Trophoblast cell (in vitro differentiated cells and primary cell): ENCODE measurements at regions not wholly inside any gene's neighbourhood (a gene's known extent, or its start where the extent isn't known, plus 50 kb on each side); places are given as distances from the start of the nearest gene placed in this dataset.

Experiments
- DNase-seq, 2 donors: peaks; one replicate each; pipeline ENCODE4 v3.0.0-alpha.2; 2016
- H2AFZ ChIP-seq: 2 replicates; pipeline ENCODE4 v1.6.1; 2013; ENCODE audit warnings: low read length, moderate library complexity, mild to moderate bottlenecking; ENCODE audit not compliant: insufficient read depth, poor library complexity
- H2AK5ac ChIP-seq: 2 replicates; pipeline ENCODE4 v1.6.1; 2013; ENCODE audit warnings: mild to moderate bottlenecking, low read length
- H2BK120ac ChIP-seq: 2 replicates; pipeline ENCODE4 v1.6.1; 2013; ENCODE audit warnings: low read length, mild to moderate bottlenecking, moderate library complexity; ENCODE audit not compliant: insufficient read depth, poor library complexity
- H2BK12ac ChIP-seq: 2 replicates; pipeline ENCODE4 v1.6.1; 2013; ENCODE audit warnings: mild to moderate bottlenecking, low read length, moderate library complexity
- H2BK5ac ChIP-seq: 2 replicates; pipeline ENCODE4 v1.6.1; 2013; ENCODE audit warnings: low read length, low read depth, moderate library complexity, mild to moderate bottlenecking; ENCODE audit not compliant: poor library complexity
- H3K14ac ChIP-seq: 2 replicates; pipeline ENCODE4 v1.6.1; 2013; ENCODE audit warnings: mild to moderate bottlenecking, low read length
- H3K18ac ChIP-seq: 2 replicates; pipeline ENCODE4 v1.6.1; 2013; ENCODE audit warnings: mild to moderate bottlenecking, low read length
- H3K23ac ChIP-seq: 2 replicates; pipeline ENCODE4 v1.6.1; 2013; ENCODE audit warnings: low read length
- H3K27ac ChIP-seq: 2 replicates; pipeline ENCODE4 v1.5.1; 2013; ENCODE audit warnings: low read depth, mild to moderate bottlenecking, inconsistent platforms, low read length, moderate library complexity
- H3K27me3 ChIP-seq: 2 replicates; pipeline ENCODE4 v1.6.1; 2013; ENCODE audit warnings: inconsistent platforms, mild to moderate bottlenecking, low read length, moderate library complexity; ENCODE audit not compliant: insufficient read depth
- H3K36me3 ChIP-seq, 2 experiments: 1 replicate in 1 of 2; 2 replicates in 1 of 2; pipeline ENCODE4 v1.6.1; 2013; ENCODE audit warnings: low read length in 2 of 2, mild to moderate bottlenecking in 2 of 2, moderate library complexity in 1 of 2; ENCODE audit not compliant: insufficient read depth in 2 of 2, control insufficient read depth in 1 of 2
- H3K4ac ChIP-seq: 2 replicates; pipeline ENCODE4 v1.6.1; 2013; ENCODE audit warnings: low read depth, mild to moderate bottlenecking, low read length, moderate library complexity
- H3K4me1 ChIP-seq, 2 experiments: 1 replicate in 1 of 2; 2 replicates in 1 of 2; pipeline ENCODE4 v1.6.1; 2013; ENCODE audit warnings: low read length in 2 of 2, mild to moderate bottlenecking in 2 of 2, moderate library complexity in 1 of 2; ENCODE audit not compliant: insufficient read depth in 2 of 2, control insufficient read depth in 1 of 2
- H3K4me2 ChIP-seq: 2 replicates; pipeline ENCODE4 v1.6.1; 2013; ENCODE audit warnings: inconsistent platforms, mild to moderate bottlenecking, low read length, moderate library complexity
- H3K4me3 ChIP-seq: 2 replicates; pipeline ENCODE4 v1.5.1; 2013; ENCODE audit warnings: mild to moderate bottlenecking, low read depth, low read length, inconsistent platforms
- H3K79me1 ChIP-seq: one replicate; pipeline ENCODE4 v1.6.1; 2013; ENCODE audit warnings: low read length
- H3K79me2 ChIP-seq: 2 replicates; pipeline ENCODE4 v1.6.1; 2013; ENCODE audit warnings: low read length, mild to moderate bottlenecking; ENCODE audit not compliant: control insufficient read depth, insufficient read depth, poor library complexity
- H3K9ac ChIP-seq: 2 replicates; pipeline ENCODE4 v1.6.1; 2013; ENCODE audit warnings: mild to moderate bottlenecking, low read length
- H3K9me3 ChIP-seq: 2 replicates; pipeline ENCODE4 v1.6.1; 2013; ENCODE audit warnings: low read depth, mild to moderate bottlenecking, control low read depth, inconsistent platforms, low read length; ENCODE audit not compliant: insufficient read depth
- H4K12ac ChIP-seq: 2 replicates; pipeline ENCODE4 v1.6.1; 2013; ENCODE audit warnings: low read depth, mild to moderate bottlenecking, low read length, moderate library complexity
- H4K8ac ChIP-seq: 2 replicates; pipeline ENCODE4 v1.6.1; 2013; ENCODE audit warnings: low read depth, mild to moderate bottlenecking, low read length, moderate library complexity
- H4K91ac ChIP-seq: one replicate; pipeline ENCODE4 v1.6.1; 2013; ENCODE audit warnings: low read depth, mild to moderate bottlenecking, low read length, moderate library complexity
- WGBS: extraction: QIAGEN DNeasy Blood & Tissue Kit; methylation state at CpG from one replicate; pipeline ENCODE4 v1.1.7; 2013; ENCODE audit warnings: missing lambda C conversion rate; ENCODE audit not compliant: insufficient read length, insufficient coverage; ENCODE audit errors: extremely low coverage; 5-methylcytosine and 5-hydroxymethylcytosine counted together

GRCh38 chr1:116308276-116308675, 64.8 kb upstream of the ATP1A1 start:
- no peak overlapping the region for H4K8ac ChIP-seq
- H3K4me2 ChIP-seq: no peak overlapping the region
- H3K4ac ChIP-seq: no peak overlapping the region
- no peak overlapping the region for H4K91ac ChIP-seq
- H3K9me3 ChIP-seq: no peaks in the 10 kb centered on the region
- no peak overlapping the region for H3K27ac ChIP-seq
- no peak overlapping the region for H2AK5ac ChIP-seq
- DNase-seq: no peak
- no peak overlapping the region for H2BK120ac ChIP-seq
- H3K4me1 ChIP-seq: peaks cover 11 to 13% of the 10 kb centered on the region in 2 experiments
- no peak overlapping the region for H3K4me3 ChIP-seq
- H2BK12ac ChIP-seq: no peak overlapping the region
- H3K79me1 ChIP-seq: no peaks in the 10 kb centered on the region
- H3K79me2 ChIP-seq: no peaks in the 10 kb centered on the region
- H3K18ac ChIP-seq: no peak overlapping the region
- H3K9ac ChIP-seq: no peak overlapping the region
- H2AFZ ChIP-seq: no peak overlapping the region
- H2BK5ac ChIP-seq: no peak overlapping the region
- no peaks in the 10 kb centered on the region for H3K36me3 ChIP-seq
- H4K12ac ChIP-seq: no peak overlapping the region
- H3K23ac ChIP-seq: no peak overlapping the region
- no peaks in the 10 kb centered on the region for H3K27me3 ChIP-seq
- H3K14ac ChIP-seq: no peak overlapping the region

- WGBS: no CpG with 5 or more reads among the region's 7 CpGs
- H4K12ac ChIP-seq: no peak overlapping the region
- H2AFZ ChIP-seq: no peak overlapping the region
Measured at GRCh38 chr1:116309090-116309870, 63.8 kb upstream of the ATP1A1 start.

DNA sequence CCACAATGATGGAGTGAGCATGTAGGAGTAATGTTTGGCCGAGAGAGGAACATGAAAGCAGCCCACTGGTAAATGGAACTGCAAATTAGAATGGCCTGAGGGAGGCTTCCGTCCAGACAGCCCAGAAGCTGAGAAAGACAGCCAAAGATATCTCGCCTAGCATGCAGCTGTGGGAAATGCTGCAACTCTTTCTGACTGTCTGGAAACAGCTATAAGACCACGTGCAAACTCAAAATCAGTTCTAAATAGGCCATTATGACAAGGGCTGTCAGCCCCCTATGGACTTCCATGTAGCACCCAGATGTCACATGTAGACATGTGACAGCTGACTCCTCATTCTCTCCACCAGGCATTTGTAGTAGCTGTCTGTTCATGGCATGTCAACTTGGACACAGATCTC, 62.9 kb upstream of the ATP1A1 start:
- H3K27ac ChIP-seq: no peak overlapping the region
- no CpG with 5 or more reads among the region's 4 CpGs for WGBS
- H3K4me3 ChIP-seq: no peak overlapping the region
- H2BK12ac ChIP-seq: no peak overlapping the region
- H2BK5ac ChIP-seq: no peak overlapping the region
- no peaks in the 10 kb centered on the region for H3K79me2 ChIP-seq
- DNase-seq: no peak
- H2AK5ac ChIP-seq: no peak overlapping the region
- H4K91ac ChIP-seq: no peak overlapping the region
- H3K36me3 ChIP-seq: no peaks in the 10 kb centered on the region
- no peak overlapping the region for H3K4ac ChIP-seq
- no peak overlapping the region for H4K8ac ChIP-seq
- no peak overlapping the region for H3K23ac ChIP-seq
- no peaks in the 10 kb centered on the region for H3K27me3 ChIP-seq
- H2AFZ ChIP-seq: no peak overlapping the region
- no peaks in the 10 kb centered on the region for H3K79me1 ChIP-seq
- H4K12ac ChIP-seq: no peak overlapping the region
- H3K4me2 ChIP-seq: no peak overlapping the region
- no peak overlapping the region for H2BK120ac ChIP-seq
- peaks cover 11 to 13% of the 10 kb centered on the region in 2 experiments for H3K4me1 ChIP-seq
- no peaks in the 10 kb centered on the region for H3K9me3 ChIP-seq
- no peak overlapping the region for H3K18ac ChIP-seq
- no peak overlapping the region for H3K14ac ChIP-seq
- no peak overlapping the region for H3K9ac ChIP-seq

More at GRCh38 chr1:116309090-116309870, 63.8 kb upstream of the ATP1A1 start:
- H2AK5ac ChIP-seq: no peak overlapping the region
- no peak overlapping the region for H3K4ac ChIP-seq
- no peaks in the 10 kb centered on the region for H3K27me3 ChIP-seq
- H2BK120ac ChIP-seq: no peak overlapping the region
- H3K79me2 ChIP-seq: no peaks in the 10 kb centered on the region
- no peak overlapping the region for H3K4me2 ChIP-seq
- H3K4me3 ChIP-seq: no peak overlapping the region
- no peak overlapping the region for H3K18ac ChIP-seq
- H4K91ac ChIP-seq: no peak overlapping the region
- no peak overlapping the region for H2BK12ac ChIP-seq
- H4K8ac ChIP-seq: no peak overlapping the region
- no peaks in the 10 kb centered on the region for H3K36me3 ChIP-seq
- no peak overlapping the region for H3K23ac ChIP-seq
- no peak for DNase-seq
- no peak overlapping the region for H3K14ac ChIP-seq
- no peak overlapping the region for H3K27ac ChIP-seq
- H3K9me3 ChIP-seq: no peaks in the 10 kb centered on the region
- no peak overlapping the region for H2BK5ac ChIP-seq
- no peak overlapping the region for H3K9ac ChIP-seq
- no peaks in the 10 kb centered on the region for H3K79me1 ChIP-seq
- peaks cover 11 to 13% of the 10 kb centered on the region in 2 experiments for H3K4me1 ChIP-seq

- Histone ChIP-seq H3K36me3 (no peaks in the 10 kb centered on the region), H4K8ac (no peak overlapping the region), H2AK5ac (no peak overlapping the region), H2AFZ (no peak overlapping the region), H3K4ac (no peak overlapping the region), H4K12ac (no peak overlapping the region), H3K23ac (no peak overlapping the region), H3K14ac (no peak overlapping the region), H3K4me2 (no peak overlapping the region), H3K79me2 (no peaks in the 10 kb centered on the region), H2BK12ac (no peak overlapping the region), H3K27me3 (no peaks in the 10 kb centered on the region), H3K9ac (no peak overlapping the region), H2BK5ac (no peak overlapping the region), H3K79me1 (no peaks in the 10 kb centered on the region), H3K18ac (no peak overlapping the region), H3K4me3 (no peak overlapping the region), H2BK120ac (no peak overlapping the region), H4K91ac (no peak overlapping the region), H3K27ac (no peak overlapping the region), H3K9me3 (no peaks in the 10 kb centered on the region), H3K4me1 (peaks cover 11 to 13% of the 10 kb centered on the region in 2 experiments)
- WGBS: no CpG with 5 or more reads among the region's 9 CpGs
- no peak for DNase-seq
Measured at GRCh38 chr1:116311193-116311592, 61.9 kb upstream of the ATP1A1 start.
